NCI-H345 treated with DMSO at 0.1 percent for 48 hours (cell line): ENCODE measurements at regions not wholly inside any gene's neighbourhood (a gene's known extent, or its start where the extent isn't known, plus 50 kb on each side); places are given as distances from the start of the nearest gene placed in this dataset.

Experiments
- DNase-seq: peaks from one replicate; lab custom pipeline; 2025; ENCODE audit not compliant: unreplicated experiment; lab: John Stamatoyannopoulos, UW

GRCh38 chr9:14520341-14520740 is 172.9 kb downstream of the ZDHHC21 start:
- no peak for DNase-seq

GRCh38 chr9:14517154-14517906 is 175.9 kb downstream of the ZDHHC21 start:
- DNase-seq = no peak

- DNase-seq = no peak
These were observed 176.6 kb downstream of the ZDHHC21 start for GRCh38 chr9:14516656-14517055.

DNA sequence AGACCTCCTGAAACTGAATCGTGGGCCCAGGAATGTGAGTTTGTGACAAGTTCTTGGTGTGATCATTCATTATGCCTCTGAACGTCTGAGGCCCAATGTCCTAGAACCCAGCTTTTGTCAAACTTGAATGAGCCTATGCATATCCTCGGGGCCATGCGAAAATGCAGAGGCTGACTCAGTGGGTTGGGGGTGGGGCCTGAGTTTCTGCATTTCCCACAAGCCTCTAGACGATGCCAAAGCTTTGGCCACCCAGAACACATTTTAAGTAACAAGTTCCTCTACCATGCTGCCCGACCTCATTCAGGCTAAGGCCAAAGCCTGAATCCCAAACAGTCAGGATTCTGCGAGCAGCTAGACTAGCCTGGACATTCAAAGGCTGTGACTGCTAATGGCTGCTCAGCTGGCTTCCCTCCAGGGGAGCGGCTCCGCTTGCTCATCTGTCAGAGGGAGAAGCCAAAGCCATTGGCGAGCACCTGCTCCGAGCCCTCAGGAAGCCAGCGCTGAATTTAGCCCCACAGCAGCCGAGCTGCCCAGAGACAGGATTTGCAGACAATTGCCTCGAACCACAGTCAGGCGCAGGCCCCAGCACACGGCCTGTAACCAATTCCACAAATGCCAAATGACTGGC is 177.5 kb downstream of the ZDHHC21 start:
- peak; percentile 23 for DNase-seq

DNA sequence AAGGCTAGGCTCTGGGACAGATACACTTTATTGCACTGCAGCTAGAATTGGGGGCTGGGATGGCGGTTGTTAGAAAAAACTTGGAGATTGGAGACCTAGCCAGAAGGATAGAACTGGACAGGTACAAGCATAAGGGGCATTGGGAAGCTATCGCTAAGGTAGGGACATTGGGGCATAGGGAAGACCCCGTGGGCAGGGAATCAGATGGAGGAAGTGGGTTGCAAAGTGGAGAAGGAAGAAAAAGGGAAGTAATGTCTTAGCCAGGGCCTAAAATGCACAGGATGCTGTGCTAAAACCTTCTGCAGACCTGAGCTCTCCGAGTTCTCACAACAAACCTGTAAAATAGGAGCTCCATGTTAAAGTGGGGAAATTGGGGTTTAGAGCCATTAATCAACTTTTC is 178.2 kb downstream of the ZDHHC21 start:
- DNase-seq = no peak

- DNase-seq = no peak
These were observed 180.3 kb downstream of the ZDHHC21 start for GRCh38 chr9:14512942-14513341.

DNA sequence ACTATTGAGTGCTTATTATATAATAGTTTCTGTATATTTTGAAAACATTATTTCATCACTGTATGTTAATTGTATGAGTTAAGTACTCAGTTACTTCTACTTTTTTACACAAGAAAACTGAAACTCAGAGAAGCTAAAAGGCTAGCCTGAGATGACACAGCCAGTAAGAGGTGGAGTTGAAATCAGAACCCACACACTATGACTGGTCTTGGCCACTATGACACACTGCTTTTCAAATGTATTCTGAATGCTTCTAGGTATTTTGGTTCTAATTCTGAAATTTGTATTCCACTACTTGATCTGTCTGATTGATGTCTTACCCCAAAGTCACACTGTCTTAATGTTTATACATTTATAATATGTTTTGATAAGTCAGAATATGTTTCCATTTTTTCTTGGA is 181.8 kb downstream of the ZDHHC21 start:
- DNase-seq = no peak

DNA sequence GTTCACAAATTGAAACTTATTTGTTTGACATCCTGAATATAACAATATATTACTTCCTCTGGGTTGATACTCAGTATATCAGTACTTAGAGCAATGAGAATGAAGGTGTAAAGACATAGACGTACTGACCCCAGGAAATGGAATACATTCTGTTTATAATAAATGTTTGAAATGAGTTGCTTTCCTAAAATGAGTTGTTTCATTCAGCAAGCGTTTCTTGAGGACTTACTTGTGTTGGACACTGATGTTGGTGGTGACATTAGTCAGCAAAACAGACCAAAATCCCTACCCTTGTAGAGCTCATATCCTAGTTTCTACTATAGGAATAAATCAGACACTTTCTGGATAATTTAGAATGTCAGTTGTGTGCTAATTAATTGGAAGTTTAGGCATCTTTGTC is 184.3 kb downstream of the ZDHHC21 start:
- DNase-seq = no peak

GRCh38 chr9:14501366-14501765 is 187.4 kb upstream of the NFIB start:
- DNase-seq = no peak

- no peak for DNase-seq
These were observed 186.8 kb upstream of the NFIB start for GRCh38 chr9:14500705-14501104.

DNA sequence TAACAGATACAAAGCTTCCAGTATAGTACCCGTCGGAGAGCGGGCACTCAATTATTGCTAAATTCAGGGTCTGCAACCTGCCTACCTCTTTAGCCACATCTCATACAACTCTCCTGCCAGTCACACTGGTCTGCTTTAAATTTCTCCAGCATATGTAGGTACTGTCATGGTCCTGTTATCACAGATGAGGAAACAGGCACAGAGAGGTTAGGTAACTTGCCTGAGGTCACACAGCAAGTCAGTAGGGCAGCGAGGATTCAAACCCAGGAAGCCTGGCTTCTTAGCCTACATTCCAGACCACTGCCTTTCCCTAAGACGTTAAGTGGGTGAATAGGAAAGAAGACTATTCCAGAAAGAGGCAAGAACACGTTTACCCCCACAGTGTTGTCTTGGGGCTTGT is 186.0 kb upstream of the NFIB start:
- DNase-seq = no peak

- no peak for DNase-seq
These were observed 184.9 kb upstream of the NFIB start for GRCh38 chr9:14498824-14499223.

DNA sequence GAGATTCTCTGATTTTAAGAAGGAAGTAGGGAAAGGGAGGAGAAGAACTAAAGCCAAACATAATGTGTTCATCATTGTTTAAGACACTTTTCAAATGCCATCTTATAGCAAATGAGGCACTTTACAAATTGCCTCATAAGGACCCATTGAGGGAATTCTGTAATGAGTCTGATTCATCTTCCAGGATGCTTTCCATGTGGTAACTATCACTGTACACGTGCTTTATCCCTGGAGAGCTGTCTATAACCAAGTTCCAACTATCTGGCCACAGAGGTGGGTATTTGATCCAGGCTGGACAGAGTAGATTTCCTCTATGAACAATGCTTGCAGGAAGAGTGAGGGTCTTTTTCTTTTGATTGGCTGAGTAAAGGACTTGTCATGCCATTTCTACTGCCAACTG is 183.5 kb upstream of the NFIB start:
- DNase-seq = no peak

- no peak for DNase-seq
These were observed 174.7 kb upstream of the NFIB start for GRCh38 chr9:14488421-14489190.

DNA sequence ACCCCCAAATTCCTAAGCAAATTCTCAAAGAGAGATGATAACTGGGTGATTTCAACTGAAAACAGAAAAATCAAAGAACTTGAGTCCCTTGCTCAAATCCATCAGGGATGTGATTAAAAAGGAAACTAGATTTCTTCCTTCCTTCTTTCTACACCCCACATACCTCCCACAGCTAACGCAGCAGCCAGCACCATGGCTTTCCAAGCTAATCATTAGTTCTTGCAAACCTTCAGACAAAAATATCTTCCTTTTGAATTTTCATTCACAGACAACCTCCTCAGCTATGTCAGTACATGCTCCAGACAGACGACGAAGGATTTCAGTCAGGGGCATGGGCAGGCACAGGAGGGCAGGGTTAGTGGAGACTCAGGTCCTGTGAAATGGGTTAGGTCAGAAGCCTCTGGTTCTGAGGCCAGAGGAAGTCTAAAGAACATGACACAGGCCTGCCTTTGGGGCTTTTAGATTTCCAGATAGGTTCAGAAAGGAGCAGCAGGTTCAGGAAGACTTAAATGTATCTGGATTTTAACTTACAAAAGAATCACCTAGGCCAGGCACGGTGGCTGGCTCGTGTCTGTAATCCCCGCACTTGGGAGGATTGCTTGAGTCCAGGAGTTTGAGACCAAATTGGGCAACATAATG is 173.7 kb upstream of the NFIB start:
- DNase-seq = no peak

DNA sequence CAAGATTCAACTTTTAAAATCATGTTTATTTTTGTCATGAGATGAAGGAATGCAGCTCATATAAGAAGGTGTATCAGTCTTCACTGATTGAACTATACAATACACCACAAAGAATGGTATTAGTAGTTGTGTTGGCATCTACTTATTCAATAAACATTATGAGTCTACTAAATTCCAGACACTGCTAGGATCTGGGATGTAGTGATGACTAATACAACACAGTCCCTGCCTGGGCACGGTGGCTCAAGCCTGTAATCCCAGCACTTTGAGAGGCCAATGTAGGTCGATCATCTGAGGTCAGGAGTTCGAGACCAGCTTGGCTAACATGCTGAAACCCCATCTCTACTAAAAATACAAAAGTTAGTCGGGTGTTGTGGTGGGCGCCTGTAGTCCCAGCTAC is 171.4 kb upstream of the NFIB start:
- DNase-seq = no peak

GRCh38 chr9:14482856-14483255 is 168.9 kb upstream of the NFIB start:
- no peak for DNase-seq

- peak; percentile 65 for DNase-seq
These were observed 166.6 kb upstream of the NFIB start for GRCh38 chr9:14480526-14480925.

DNA sequence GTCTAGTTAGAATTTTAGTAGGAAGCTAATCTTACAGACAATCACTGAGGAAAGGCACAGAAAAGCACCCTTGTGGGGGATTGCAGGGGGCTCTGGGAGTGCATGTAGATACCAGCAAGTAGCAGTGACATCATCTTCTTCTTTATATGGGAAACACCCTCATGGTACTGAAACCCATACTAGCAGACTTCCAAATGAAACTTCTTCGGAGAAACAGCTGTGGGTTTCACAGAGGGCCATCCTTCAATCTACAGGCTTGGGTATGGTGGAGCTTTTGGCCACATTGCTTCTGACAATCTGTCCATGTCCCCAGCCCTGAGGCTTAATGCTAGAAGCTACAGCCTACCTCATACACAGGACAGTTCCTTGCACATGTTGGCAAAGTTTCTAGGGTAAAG is 165.2 kb upstream of the NFIB start:
- no peak for DNase-seq

GRCh38 chr9:14478175-14479162 is 164.5 kb upstream of the NFIB start:
- DNase-seq = no peak
